DOHH2 (cell line): ENCODE measurements at regions not wholly inside any gene's neighbourhood (a gene's known extent, or its start where the extent isn't known, plus 50 kb on each side); places are given as distances from the start of the nearest gene placed in this dataset.

Experiments used
- CTCF ChIP-seq: fragments of 200-600 bp; sonication (generic); IDR thresholded peaks from one replicate; pipeline ENCODE4 v1.5.1; 2014; ENCODE audit warnings: antibody characterized with exemption, mild to moderate bottlenecking, low read depth, low read length; ENCODE audit not compliant: poor library complexity, severe bottlenecking
- EZH2phosphoT487 ChIP-seq: fragments of 200-600 bp; sonication (generic); IDR thresholded peaks from 2 replicates; pipeline ENCODE4 v1.6.1; 2017; ENCODE audit warnings: borderline replicate concordance, mild to moderate bottlenecking, antibody characterized with exemption, low read length, moderate library complexity, mixed read lengths

- TF ChIP-seq CTCF (peak; percentile 54), EZH2phosphoT487 (no peak)
Observed at GRCh38 chr2:161004379-161004778, 155.8 kb upstream of the TANK start.
